GM19463 (cell line): ENCODE measurements at regions not wholly inside any gene's neighbourhood (a gene's known extent, or its start where the extent isn't known, plus 50 kb on each side); places are given as distances from the start of the nearest gene placed in this dataset.

ENCODE experiments used
- ATAC-seq: cut with Tn5 transposase; IDR thresholded peaks from one replicate; pipeline ENCODE4 v1.9.1; 2021; ENCODE audit warnings: mild to moderate bottlenecking, moderate library complexity; ENCODE audit not compliant: unreplicated experiment

DNA sequence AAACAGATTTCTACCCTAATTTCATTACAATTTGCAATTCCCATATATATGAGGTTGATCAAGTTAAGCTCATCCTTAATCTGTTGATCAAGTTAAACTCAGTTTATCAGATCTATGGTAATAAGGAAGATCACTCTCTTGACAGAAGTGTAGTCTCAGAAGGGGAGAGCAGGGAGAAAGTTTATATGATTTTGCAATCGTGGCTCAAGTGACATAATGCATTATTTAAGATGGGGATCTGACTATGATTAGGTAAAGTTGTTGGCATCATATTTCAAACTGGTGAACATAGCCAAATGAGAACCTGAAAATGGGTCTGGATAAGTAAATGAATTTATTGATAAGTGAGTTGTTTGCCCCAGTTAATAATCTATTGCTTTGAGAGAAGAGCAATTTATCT lies 995.3 kb downstream of the OTOL1 start:
- ATAC-seq: no peak

- ATAC-seq: no peak
Measured at GRCh38 chr3:162492446-162493081, 996.0 kb downstream of the OTOL1 start.

GRCh38 chr3:162498626-162499025 lies 1002.0 kb downstream of the OTOL1 start:
- no peak for ATAC-seq

DNA sequence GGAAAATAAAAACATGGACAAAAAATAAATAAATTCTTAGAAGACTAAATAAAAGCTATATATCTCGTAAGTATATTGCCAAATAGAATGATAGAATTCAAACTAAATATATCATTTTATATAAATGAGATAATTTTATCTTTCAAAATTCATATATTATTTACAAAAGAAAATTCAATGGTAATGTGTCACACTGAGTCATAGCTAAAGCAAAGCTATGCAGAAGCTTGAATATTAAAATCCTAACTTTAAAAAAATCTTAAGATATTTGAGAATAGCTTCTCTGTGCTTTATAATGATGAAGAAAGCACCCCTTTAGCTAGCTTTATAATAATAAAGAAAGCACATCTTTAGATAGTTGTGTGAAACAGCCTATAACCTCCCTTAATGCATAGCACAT lies 1010.8 kb downstream of the OTOL1 start:
- ATAC-seq: no peak

DNA sequence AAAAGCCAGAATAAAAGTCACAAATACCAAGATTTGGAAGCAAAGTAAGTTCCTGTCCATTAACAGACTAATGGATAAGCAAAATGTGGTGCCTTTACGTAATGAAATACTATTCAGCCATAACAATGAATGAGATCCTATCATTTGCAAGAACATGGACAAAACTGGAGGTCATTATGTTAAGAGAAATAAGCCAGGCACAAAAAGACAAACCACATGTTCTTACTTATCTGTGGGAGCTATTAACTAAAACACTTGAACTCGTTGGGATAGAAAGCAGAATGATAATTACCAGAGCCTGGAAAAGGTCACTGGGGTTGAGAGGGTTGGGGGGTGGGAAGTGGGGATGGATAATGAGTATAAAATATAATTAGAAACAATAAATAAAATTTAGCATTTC lies 1015.9 kb downstream of the OTOL1 start:
- ATAC-seq: no peak

DNA sequence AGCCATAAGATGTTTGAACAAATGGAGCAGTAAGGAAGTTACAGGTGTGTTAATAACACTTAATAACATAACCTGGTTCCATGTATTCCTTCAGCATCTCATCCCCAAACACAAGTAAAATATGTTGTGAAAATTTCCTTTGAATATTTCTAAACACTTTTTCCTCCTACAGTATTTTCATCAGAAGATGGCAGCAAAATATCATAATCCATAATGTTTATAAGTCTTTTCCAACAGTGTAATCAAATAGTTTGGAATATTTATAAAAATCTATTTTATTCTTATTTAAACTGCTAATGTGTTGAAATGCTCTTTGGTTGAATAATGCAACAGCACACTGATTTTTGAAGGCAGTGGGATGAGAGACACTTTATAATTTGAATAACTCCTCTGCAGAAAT lies 1020.5 kb downstream of the OTOL1 start:
- ATAC-seq: no peak

GRCh38 chr3:162521669-162522068 lies 1025.1 kb downstream of the OTOL1 start:
- ATAC-seq: no peak

DNA sequence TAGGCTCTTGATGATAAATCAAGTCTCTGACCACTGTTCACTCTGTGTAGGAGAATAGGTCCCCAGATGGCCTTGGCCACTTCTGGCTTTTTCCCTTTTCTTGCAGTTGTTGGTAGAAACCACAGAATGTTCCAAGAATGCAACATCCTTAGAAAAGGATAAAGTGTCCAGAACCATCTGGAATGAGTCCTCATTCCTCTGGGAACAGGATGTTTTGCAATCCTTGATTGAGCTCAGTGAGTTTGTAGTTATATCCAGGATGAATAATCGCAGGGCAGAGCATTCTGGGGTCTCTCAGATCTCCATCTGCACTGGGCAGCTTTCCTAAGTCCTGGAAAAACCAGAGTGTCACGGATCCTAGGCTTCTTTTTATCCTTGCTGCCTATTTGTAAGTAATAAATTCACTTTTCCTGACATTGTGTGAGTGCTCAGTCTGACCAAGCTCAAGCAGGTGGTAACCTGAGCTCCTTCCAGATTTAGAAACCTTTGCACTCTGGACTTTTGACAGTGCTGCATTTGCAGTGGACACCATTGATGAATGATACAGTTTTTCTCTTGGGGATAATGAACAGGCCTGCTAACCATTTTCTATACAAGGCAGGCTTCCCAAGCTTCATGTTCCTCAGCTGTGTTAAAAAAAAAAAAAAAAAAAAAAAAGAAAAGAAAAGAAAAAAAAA lies 1028.6 kb downstream of the OTOL1 start:
- no peak for ATAC-seq

DNA sequence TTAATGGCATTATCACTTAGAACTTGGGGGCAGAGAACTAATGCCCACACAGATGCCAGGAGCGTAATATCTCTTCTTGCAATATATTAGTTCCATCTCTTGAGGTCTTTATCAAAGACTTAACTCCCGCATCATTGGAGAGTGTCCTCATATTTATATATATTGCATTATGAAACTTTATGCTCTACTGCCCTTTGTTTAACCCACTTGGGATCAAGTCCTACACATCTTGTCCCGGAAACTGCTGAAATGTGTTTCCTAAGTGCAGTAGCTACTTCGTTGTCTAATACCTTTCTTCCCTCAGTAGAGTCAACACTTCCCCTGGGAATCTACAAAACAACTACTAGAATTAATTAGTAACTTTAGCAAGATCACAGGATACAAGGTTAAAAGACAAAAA lies 1029.2 kb downstream of the OTOL1 start:
- ATAC-seq: no peak

DNA sequence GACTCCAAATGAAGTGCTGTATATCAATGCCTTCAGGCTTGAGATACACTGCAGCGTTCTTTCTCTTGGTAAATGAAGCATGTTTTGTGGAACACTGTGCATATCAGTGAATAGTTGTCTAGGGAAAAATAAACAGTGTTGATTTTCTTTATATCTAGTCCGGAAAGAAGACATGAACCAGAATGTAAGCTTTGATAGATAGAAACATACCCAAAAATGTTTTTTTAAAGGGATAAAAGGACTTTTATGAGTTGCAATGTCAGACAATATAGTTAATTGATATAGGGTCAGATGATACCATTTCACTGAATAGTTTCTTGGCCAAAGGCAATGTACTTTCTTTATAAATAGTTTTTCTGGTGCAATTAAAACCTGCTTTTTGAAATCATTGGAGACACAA lies 1037.8 kb downstream of the OTOL1 start:
- no peak for ATAC-seq

DNA sequence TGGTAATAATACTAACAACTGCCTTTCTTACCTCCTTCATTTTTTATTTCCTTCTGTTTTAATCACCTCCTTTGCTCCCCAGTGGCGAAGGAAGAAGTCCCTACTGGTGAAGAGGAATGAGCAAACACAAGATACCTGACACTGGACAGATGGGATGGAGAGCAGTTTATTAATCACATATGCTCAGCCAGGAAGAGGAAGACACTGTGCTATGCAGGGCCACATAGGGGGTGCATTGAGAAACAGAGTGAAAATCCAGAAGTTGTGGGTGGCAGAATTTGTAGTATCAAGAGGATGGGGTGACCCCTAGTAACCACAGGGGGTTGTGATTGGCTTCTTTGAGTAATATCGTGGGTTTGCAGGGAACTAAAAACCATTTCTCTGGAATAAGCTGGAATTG lies 1041.9 kb downstream of the OTOL1 start:
- ATAC-seq: no peak

GRCh38 chr3:162538906-162539305 lies 1042.3 kb downstream of the OTOL1 start:
- no peak for ATAC-seq

- ATAC-seq: no peak
Measured at GRCh38 chr3:162540421-162540820, 1043.8 kb downstream of the OTOL1 start.

DNA sequence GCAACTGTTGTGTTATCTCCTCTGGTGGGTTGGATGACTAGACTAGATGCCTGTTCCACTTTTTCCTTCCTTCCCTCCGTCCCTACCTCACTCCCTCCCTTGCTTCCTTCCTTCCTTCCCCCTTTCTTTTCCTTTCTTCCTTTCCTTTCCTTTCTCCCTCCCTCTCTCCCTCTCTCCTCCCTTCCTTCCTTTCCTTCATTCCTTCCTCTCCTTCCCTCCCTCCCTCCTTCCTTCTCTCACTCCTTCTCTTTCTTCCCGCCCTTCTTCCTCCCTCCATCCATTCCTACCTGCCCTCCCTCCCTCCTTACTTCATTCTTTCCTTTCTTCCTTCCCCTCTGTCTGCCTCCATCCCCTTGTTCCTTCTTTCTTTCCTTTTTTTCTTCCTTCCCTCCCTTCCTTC lies 1045.3 kb downstream of the OTOL1 start:
- no peak for ATAC-seq

GRCh38 chr3:162544246-162544645 lies 1047.6 kb downstream of the OTOL1 start:
- no peak for ATAC-seq

DNA sequence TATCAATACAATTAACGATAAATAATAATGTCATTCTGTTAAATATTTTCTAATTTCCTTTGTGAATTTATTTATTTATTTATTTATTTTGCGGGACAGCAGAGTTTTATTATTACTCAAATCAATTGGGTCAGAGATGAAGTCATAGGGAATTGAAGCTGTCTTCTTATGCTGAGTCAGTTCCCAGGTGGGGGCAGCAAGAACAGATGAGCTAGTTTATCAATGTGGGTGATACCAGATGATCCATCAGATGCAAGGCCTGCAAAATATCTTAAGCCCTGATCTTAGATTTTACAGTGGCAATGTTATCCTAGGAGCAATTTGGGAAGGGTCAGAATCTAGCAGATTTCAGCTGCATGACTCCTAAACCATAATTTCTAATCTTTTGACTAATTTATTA lies 1050.3 kb downstream of the OTOL1 start:
- ATAC-seq: no peak

DNA sequence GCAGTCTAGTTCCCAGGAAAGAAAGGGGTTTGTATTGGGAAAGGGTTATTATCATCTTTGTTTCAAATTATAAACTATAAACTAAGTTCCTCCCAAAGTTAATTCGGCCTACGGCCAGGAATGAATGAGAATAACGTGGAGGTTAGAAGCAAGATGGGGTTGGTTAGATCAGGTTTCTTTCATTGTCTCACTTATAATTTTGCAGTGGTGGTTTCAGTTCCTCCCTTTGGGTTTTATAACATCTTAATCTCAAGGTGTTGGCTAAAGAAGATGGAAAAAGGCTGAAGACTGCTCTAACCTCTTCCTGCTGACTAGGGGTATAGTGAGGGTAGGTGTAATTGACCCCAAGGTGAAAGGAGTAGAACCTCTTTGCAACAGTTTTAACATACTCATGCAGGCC lies 1050.7 kb downstream of the OTOL1 start:
- ATAC-seq: no peak

- ATAC-seq: no peak
Measured at GRCh38 chr3:162555761-162556160, 1059.2 kb downstream of the OTOL1 start.

DNA sequence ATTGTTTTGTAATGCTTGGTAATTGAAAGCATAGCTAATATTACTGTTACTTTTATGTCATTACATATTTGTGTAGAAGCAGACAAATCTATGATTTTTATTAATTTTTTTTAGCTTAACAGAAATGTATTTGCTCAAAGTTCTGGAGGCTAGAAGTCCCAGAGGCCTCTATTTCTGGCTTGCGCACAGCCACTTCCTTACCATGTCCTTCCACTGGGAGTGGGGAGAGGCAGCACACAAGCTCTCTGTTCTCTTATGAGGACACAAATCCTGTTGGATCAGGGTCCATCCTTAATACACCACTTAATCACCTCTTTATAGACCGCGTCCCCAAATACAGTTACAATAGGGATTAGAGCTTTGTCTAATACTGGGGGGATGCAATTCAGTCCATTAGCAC lies 1061.4 kb downstream of the OTOL1 start:
- ATAC-seq: no peak

- no peak for ATAC-seq
Measured at GRCh38 chr3:162568706-162569105, 1072.1 kb downstream of the OTOL1 start.

GRCh38 chr3:162569314-162569713 lies 1072.7 kb downstream of the OTOL1 start:
- ATAC-seq: no peak

DNA sequence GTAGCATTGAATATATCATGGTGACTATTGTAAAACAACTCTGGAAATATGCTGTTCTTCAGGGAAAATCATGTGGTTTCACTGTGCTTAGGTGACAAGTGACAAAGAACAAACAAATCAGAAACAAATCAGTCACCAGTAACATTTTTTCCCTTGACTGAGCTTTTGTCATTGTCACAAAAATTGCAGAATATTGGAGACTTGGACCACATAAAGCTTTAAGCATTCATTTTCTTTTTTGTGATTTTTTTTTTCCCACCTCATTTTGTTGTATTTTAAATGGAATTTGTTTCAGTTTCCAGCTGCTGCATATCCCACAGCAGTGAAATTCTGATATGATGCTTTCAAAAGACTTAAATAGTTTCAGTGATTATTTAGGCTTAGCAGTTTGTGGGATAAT lies 1088.4 kb downstream of the OTOL1 start:
- ATAC-seq: no peak

GRCh38 chr3:162586591-162586990 lies 1090.0 kb downstream of the OTOL1 start:
- no peak for ATAC-seq
